GM13977 (cell line): ENCODE measurements at regions not wholly inside any gene's neighbourhood (a gene's known extent, or its start where the extent isn't known, plus 50 kb on each side); places are given as distances from the start of the nearest gene placed in this dataset.

ENCODE experiments used
- DNase-seq: peaks from one replicate; pipeline ENCODE4 v3.0.0; 2012; ENCODE audit warnings: low spot score
- CTCF ChIP-seq: IDR thresholded peaks from 2 replicates; pipeline ENCODE4 v1.5.1; 2012; ENCODE audit warnings: mild to moderate bottlenecking, control low read depth; ENCODE audit not compliant: insufficient read depth; ENCODE audit errors: extremely low read depth, missing control alignments
- in situ Hi-C: fragments of 300-500 bp; cut with MboI; formaldehyde crosslinking; loops from one replicate; pipeline ENCODE4 v1.12.0; 2022; ENCODE audit warnings: low sequenced_read_pairs, low pct_unique_long_range_greater_than_20kb, mixed read lengths, inconsistent platforms; ENCODE audit not compliant: unreplicated experiment

- no peak for TF ChIP-seq CTCF
- in situ Hi-C loops = no loop called here
- no peak for DNase-seq
Measured at GRCh38 chr3:40768536-40768935, 243.8 kb downstream of the ZNF621 start.

GRCh38 chr3:40770061-40770460 is 245.3 kb downstream of the ZNF621 start:
- TF ChIP-seq CTCF = no peak
- in situ Hi-C loops = no loop called here

GRCh38 chr3:40771112-40771511 is 246.4 kb downstream of the ZNF621 start:
- in situ Hi-C loops = no loop called here
- no peak for DNase-seq
- no peak for TF ChIP-seq CTCF

More at GRCh38 chr3:40770061-40770460, 245.3 kb downstream of the ZNF621 start:
- DNase-seq = no peak

- in situ Hi-C loops = no loop called here
- DNase-seq = no peak
- TF ChIP-seq CTCF = no peak
Measured at GRCh38 chr3:40779039-40779438, 254.3 kb downstream of the ZNF621 start.

GRCh38 chr3:40780291-40780924 is 255.6 kb downstream of the ZNF621 start:
- DNase-seq = no peak
- in situ Hi-C loops = no loop called here
- no peak for TF ChIP-seq CTCF

GRCh38 chr3:40780925-40781406 is 256.2 kb downstream of the ZNF621 start:
- no peak for DNase-seq
- no peak for TF ChIP-seq CTCF
- in situ Hi-C loops = no loop called here
